ENCODE measurements at regions not wholly inside any gene's neighbourhood (a gene's known extent, or its start where the extent isn't known, plus 50 kb on each side); places are given as distances from the start of the nearest gene placed in this dataset.

GRCh38 chr2:592737-593136 lies 84.5 kb downstream of the TMEM18 start:
- TF ChIP-seq CTCF (IDR thresholded peaks at IDR 0.05) = no peak
- TF ChIP-seq POLR2A (IDR thresholded peaks at IDR 0.05) = no peak
